HG02571 (cell line): ENCODE measurements at regions not wholly inside any gene's neighbourhood (a gene's known extent, or its start where the extent isn't known, plus 50 kb on each side); places are given as distances from the start of the nearest gene placed in this dataset.

Source experiments
- ATAC-seq: cut with Tn5 transposase; IDR thresholded peaks from one replicate; pipeline ENCODE4 v1.9.1; 2021; ENCODE audit warnings: mild to moderate bottlenecking, moderate library complexity; ENCODE audit not compliant: unreplicated experiment

DNA sequence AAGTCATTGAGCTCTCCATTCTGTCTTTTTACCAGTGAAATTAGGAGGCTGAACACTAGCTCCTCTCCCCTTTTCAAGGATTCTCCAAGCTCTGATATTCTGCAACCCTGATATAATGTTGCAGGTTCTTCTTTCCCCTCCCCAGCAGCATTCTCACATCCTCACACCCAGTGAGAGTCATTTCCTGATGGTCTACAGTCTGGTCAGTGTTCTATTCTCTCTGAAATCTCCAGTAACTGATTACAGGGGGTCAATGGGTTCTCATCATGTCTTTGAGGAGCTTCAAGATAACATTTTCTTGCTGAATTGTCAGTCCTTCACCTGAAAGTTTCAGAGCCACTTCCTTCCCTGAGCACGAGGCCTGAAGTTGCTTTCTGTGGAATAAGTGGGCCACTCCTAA is 299.4 kb downstream of the PTEN start:
- ATAC-seq, result no peak

DNA sequence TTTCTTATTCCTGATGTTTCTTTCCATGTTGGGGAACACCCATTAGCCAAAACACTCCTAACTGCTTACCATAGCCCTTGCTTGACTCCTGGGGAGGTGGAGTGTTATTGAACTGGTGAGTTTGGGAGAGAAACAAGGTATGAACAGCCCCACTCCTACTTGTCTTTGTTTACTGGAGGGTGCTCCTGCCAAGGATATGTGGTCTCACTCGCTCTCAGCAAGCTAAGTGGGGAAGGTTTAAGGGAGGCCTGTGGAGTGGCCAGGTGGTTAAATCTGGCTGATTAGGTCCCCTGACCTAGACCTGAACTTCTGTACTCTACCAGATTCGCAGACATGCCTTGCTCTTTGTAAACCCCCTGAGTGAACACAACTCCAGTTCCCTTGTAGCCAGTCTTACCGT is 300.1 kb downstream of the PTEN start:
- no peak for ATAC-seq

DNA sequence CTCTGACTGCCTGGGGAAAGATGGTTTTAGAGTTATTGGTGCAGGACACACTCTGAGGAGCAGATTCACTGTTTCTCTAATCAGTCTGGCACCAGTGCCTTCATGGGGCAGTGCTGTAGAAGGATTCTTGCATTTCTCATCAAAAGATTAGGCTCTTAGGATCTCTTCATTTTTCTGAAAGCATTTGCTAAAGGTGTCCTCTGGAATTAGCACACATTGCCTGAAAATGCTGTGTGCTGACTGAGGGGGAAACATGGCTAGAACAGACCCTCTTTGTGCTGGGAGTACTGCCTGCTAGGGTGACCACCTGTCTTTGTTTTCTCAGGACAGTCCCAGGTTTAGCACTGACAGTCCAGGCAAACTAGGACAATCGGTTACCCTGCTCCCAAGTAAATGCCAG is 301.0 kb downstream of the PTEN start:
- ATAC-seq, result no peak

DNA sequence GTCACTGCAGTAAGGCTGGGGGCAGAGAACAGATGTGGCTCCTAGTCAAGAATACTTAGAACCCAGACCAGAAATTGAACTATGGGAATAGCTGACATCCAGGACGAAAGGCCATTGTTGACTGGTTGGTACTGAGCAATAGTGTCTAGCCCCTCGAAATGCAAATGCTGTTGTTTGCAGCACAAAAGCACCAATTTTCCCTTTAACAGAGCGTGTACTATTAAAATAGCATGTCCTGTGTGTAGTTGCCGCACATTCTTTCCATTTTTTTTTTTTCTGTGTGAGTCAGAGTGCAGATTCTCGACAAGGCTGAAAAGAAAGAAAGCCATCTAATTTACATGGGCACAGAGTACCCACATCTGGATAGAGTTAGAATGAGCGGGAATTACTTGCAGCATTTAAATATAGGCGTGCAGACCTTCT is 302.4 kb downstream of the PTEN start:
- ATAC-seq, result no peak

DNA sequence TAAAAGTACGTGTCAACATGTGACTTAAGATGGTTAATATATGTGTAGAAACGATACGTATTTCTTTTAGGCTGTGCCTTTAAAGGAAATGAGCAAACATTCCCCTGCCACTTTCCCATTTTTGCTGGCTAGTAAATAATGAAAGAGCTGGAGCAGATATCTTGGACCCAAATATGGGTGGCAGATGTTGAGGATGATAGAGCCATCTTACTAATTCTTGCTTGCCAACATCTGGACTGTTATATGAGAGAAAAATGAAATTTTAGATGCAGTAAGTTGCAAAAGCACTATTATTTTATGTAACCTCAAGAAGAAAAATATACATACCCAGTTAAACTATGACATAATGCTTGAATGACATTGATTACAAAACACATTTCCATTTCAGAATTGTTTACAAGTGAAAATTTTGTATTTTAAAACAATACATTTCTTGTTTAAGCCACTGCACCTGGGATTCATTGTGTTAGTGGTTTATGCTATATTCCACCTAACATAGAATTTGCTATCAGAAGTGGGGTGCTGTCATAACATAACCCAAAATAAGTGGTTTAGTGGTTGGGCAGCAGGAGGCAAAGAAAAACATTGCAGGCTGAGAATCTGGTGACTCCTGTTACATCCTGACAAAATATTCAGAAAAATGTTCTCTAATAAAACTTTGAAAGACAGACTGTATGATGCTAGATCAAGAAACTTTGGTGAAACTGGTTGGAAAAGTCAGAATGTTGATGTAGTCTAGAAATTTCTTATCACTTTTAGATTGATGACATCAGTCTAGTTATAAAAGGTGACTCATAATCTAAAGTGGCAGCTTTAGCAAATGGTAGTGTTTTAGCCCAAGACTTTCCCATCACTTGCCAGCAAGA is 305.0 kb downstream of the PTEN start:
- ATAC-seq, result no peak

DNA sequence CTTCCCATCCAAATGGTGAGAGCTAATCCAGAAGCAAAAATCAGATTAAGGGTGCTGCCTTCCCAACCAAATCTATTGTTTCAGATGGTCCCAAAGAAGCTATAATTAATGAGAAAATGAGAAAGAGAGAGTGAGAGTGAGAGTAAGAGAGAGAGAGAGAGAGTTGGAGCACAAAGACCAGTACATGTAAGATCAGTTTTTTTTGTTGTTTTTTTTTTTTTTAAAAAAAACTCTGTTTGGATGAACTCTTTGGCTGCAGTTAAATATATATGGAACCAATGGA is 305.6 kb downstream of the PTEN start:
- no peak for ATAC-seq

DNA sequence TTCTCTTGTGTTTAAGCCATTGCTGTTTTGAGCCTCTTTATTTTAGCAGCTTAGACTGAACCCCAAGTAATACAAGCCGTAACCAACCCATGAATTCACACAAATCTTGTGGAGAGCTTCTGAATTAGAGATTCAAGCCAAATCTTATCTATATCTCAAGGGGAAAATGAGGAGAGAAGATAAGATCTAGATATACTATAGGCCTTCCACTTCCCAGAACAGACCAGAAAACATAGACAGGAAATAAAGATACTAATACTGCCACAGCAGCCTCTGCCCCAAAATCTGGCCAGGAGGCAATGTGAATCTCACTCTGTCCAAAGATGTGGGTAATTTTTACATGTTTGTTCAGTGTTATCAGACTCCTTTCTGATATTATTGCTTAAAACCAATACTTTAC is 307.2 kb downstream of the PTEN start:
- ATAC-seq, result no peak

DNA sequence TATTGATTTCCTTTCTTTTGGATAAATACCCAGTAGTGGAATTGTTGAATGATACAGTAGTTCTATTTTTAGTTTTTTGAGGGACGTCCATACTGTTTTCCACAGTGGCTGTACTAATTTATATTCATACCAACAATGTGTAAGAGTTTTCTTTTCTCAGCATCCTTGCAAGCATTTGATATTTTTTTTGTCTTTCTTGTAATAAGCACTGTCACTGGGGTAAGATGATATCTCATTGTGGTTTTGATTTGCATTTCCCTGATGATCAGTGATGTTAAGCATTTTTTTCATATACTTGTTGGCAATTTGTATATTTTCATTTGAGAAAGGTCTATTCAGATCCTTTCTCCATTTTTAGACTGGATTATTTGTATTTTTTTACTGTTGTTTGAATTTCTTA is 308.7 kb downstream of the PTEN start:
- ATAC-seq, result no peak

DNA sequence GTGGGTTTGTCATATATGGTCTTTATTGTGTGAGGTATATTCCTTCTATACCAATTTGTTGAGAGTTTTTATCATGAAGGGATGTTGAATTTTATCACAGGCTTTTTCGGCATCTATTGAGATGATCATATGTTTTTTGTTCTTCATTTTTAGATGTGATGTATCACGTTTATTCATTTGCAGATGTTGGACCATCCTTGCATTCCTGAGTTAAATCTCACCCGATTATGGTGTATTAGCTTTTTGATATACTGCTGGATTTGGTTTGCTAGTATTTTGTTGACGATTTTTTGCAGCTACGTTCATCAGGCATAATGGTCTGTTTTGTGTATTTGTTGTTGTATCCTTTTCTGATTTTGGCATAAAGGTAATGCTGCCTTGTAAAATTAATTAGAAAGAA is 311.0 kb downstream of the PTEN start:
- ATAC-seq, result no peak

DNA sequence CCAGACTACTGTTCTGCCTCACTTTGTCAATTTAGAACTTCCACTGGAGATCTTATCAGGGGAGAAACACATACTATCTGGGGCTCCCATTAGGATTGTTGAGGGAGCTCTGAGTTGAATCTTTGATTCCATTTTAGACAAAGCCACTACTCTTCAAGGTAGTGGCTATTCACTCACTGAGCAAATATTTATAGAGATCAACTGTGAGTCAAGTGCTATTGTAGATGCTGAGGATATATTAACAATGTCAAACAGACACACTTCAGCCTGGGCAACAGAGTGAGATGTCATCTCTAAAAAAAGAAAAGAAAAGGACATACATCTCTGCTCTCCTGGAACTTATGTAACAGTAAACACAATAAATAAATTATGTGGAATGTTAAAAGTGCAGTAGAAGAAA is 315.3 kb downstream of the PTEN start:
- no peak for ATAC-seq

DNA sequence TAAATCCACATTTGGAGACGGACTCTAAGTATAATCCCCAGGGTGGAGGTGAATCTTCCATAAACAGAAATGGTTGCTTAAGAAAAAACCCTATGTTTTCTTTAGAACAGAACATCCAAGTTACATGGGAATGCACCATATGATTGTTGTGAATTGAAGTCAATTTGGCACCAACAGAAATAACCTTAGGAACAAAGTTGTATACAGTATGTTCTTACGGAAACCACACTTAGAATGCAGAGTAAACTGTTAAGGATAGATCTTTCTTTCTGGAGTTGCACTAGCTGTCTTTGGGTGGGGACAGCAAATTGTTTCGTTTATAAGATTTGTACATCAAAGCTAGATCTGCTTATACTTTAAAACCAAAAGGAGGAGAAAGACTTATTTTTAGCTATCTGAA is 316.4 kb downstream of the PTEN start:
- no peak for ATAC-seq

DNA sequence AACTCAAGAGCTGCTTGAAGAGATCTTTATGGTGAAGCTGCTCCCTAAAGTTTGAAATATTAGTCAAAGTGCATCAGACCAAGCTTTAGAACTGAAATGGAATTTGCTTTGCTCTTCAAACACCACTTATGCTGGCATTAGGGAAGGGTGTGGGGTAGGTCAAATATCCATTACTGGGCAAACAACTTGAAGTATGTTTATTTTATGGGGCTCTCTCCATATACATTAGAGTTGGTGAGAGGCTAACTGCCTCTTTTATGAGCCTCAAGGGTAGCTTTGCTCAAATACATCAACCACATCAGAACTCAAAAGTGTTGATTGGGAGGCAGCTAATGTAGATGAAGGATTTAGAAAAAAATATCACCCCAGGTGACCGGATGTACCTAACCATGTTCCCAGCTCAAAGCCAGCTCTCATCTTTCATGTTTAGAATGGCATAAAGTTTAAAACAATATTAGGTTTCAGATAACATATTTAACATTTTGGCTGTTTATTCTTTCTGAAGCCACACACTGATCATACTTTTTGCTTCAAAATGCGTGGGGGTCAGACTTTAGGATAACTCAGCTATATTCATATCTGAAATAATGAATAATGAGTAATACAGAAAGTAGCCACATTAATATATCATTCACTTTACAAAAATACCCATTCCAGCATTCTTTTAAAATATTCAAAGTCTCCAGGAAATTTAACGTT is 318.6 kb downstream of the PTEN start:
- no peak for ATAC-seq

DNA sequence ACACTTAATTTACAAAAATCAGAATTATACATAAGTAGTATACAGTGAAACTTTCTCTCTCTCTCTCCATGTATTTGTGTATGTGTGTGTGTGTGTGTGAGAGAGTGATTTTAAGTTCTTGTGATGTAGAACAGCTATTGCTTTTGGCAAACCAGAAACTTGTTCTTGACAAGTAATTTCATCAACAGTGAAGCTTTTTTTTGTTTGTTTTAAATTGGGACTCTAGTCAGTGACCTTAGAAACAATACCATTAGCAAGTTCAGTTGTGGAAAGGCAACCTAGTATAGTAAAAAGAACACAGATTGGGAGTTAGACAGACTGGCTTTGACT is 319.1 kb downstream of the PTEN start:
- no peak for ATAC-seq

DNA sequence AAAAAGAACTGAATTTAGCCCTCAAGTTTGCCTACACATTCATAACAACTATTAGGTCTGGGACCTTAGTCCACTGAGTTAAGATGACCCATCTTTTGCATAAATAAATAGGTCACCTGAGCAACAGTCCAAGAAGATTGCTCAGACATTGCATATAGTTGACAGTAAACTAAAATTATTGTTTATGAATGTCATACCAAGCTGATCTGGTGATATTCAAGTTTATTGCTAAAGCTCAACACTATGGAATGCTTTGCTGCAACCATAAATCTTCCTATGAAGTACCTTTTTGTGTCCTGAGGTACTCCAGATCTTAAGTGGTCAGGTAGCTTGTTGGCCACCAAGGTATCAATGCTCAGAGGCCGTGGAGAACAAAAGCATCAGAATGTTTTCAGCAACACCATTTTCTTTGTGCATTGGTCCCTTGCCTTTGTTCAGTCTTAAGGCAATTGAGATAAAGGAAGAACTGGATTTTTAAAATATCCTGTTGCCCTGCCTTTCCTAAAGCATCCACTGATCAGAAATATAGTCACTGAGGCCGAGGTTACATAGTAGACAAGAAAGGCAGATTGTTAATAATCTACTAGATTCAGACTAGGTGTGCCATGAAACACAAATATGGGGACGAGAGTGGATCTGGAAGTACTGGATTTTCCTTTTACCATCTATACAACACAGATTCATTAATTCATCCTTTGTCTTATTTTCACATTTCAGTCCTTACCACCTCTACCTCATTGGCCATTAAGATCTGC is 321.3 kb downstream of the PTEN start:
- ATAC-seq, result no peak

DNA sequence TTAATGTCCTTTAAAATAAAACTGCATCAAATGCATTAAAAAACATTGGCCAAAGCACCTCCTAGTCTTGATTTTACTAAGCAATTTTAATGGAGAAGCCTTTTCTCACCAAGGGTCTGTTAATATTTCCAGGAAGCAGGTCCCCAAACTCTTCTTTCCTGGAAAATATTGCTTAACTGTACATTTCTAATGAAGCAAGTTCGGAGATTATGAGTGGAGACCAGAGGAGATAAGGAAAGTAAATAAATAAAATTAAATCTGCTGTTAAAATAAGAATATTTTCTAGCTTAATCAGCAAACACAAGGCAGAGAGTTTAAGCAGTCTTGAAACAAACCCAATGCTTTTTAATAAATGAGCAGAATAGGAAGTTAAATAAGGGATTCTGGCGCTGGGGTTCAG is 322.4 kb downstream of the PTEN start:
- no peak for ATAC-seq

DNA sequence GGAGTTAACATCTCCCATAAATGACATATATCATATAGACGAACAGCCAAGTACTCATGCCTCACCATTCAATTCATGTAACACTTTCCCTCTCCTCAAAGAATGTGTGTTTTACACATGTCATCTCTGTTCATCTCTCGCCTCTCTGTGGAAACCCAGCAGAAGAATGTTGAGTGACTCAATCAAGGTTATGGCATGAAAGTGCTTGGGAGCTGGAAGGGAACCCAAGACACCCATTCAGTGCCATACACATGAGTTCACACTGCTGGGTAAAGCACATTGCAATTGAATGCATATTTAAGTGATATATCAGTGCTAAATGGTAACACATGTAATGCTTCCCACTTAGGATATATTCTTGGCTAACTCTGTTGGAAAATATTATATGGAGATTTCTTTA is 322.9 kb downstream of the PTEN start:
- no peak for ATAC-seq

DNA sequence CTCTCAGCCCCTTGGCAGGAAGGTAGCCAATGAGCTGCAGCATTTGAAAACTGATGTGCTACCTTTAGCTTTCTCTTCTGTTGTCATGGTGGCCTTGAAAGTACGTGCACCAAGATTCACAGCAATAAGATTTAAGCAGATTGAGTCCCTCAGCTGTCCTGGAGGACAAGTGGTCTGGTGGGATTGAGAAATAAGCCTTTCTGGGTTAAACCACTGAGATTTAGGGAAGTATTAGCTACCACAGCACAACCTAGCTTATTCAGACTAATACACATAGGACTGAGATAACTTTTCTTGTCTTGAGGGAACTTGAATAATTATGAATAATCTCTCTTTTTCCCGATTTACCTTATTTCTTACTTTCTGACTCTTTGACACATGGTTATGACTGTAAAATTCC is 324.0 kb downstream of the PTEN start:
- ATAC-seq, result no peak

DNA sequence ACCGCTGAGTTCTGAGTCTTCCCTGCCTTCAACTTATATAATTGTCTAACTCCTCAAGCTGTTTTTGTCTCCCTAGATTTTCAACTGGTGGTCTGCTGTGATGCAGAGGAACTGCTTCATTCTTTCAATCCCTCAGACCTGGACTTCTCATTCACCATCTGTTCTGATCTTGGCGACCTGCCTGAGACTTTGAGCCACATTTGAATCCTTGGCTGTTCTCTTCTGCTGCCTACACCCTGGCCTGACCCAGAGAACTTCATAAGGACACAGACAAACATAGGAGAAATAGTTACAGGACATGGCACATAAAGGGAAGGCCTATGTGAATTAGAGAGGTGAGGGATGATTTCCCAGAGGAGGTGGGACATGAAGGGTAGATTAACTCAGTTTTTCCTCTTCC is 326.7 kb downstream of the PTEN start:
- ATAC-seq, result no peak

DNA sequence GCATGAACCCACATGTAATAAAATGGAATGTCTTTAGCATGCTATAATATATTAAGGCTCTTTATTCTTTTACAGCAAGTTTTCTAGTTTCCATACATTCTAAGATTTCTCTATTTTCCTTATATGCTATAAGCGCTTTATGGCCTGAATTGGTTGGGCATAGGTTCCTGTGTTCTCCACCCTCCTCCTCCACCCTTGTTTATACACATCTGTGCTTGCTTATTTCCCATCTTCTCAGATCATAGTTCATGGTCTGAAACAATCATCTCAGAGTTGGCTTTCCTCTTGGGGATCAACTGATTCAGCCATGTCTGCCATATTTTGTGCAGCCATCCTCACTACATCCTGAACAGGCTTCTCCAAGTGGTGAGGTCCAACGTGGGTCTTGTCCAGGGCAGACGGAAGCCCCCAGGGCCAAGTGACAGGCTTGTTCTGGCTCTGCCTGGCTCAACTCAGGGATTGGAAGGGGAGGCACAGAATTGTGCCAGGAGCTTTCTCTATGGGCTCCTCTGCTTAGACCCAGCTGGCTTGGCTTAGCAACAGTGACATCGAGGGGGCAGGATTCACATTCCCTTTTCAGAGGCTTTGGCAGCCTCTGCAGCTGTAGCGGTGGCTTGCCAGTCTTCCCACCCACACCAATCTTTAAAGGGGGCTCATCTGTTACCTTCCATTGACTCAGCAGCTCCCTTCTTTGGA is 327.3 kb downstream of the PTEN start:
- no peak for ATAC-seq

DNA sequence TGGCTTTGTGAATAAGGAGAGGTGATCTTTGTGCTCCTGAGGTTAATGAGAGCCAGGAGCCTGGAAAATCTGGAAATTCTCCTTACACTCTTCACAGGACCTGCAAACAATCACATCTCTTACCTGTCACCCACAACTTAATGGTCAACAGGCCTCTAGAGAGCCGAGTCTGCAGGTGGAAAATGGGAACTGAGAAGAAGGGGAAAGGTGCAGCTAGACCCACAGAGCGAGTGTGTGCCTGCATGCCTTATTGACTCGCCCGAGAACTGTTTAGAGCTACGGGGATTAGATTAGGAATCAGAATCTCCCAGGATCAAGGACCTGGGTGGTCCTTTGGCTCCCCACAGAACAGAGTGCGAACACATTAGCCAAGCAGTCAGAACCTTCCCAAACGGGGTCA is 329.6 kb downstream of the PTEN start:
- ATAC-seq, result no peak

DNA sequence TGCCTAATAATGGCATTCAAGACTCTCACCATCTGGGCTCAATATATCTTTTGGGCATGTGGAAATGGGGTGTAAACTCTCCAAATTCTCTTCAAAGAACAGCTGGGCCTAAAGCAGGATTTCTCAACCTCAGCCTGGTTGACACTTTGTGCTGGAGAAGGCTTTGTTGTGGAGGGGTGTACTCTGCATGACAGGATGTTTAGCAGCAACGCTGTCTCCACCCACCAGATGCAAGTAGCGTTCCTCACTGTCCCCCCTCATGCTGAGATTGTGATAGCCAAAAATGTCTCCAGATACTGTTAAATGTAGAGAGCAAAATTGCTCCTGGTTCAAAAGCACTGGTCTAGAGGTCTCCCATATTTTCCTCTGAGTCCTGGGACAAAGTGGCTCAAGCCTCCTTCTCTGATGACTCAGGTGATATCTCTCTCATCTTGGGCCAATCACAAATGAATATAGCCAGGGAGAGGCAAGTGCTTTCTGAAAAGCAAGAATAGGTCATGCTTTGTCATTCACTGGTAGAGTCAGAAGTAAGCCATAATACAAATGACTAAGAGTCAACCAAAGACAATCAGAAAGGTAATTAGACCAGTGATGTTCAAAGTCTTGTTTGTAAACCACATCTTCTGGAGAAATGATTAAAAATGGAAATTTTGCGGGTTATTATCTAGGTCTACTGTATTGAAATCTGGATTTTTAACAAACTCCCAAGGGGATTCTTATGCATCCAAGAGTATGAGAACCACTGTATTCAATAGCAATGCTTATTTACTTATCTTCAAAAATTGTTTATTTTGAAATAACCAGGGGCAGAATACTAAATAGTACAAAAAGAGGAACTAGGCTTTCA is 330.8 kb downstream of the PTEN start:
- no peak for ATAC-seq
